GM23338 (cell line): ENCODE measurements at regions not wholly inside any gene's neighbourhood (a gene's known extent, or its start where the extent isn't known, plus 50 kb on each side); places are given as distances from the start of the nearest gene placed in this dataset.

Source experiments
- ATAC-seq: fragments of 200-7000 bp; cut with Tn5 transposase; 3 replicates; pipeline ENCODE4 v1.9.1; 2020
- DNase-seq: peaks from one replicate; pipeline ENCODE4 v3.0.0-alpha.2; 2015; ENCODE audit warnings: low spot score
- H2AFZ ChIP-seq: fragments of 200-600 bp; sonication (generic); 2 replicates; pipeline ENCODE4 v1.8.0; 2016; ENCODE audit warnings: antibody characterized with exemption, mild to moderate bottlenecking, moderate library complexity
- H3F3A ChIP-seq: fragments of 200-600 bp; sonication (generic); replicated peaks from 2 replicates; pipeline ENCODE4 v1.8.0; 2017; ENCODE audit warnings: antibody characterized with exemption, mixed run types, low read depth
- H3K27ac ChIP-seq: fragments of 200-600 bp; sonication (generic); 2 replicates; pipeline ENCODE4 v1.6.1; 2016; ENCODE audit warnings: low read depth
- H3K27me3 ChIP-seq: fragments of 200-600 bp; sonication (generic); 2 replicates; pipeline ENCODE4 v1.8.0; 2016; ENCODE audit warnings: mild to moderate bottlenecking, mixed run types, moderate library complexity; ENCODE audit not compliant: insufficient read depth
- H3K36me3 ChIP-seq: fragments of 200-600 bp; sonication (generic); 2 replicates; pipeline ENCODE4 v1.8.0; 2016; ENCODE audit warnings: mild to moderate bottlenecking; ENCODE audit not compliant: insufficient read depth
- H3K4me1 ChIP-seq: fragments of 200-600 bp; sonication (generic); 2 replicates; pipeline ENCODE4 v1.8.0; 2016; ENCODE audit warnings: mild to moderate bottlenecking, moderate library complexity; ENCODE audit not compliant: insufficient read depth
- H3K4me2 ChIP-seq: fragments of 200-600 bp; sonication (generic); 2 replicates; pipeline ENCODE4 v1.7.1; 2017; ENCODE audit warnings: mixed run types
- H3K4me3 ChIP-seq: fragments of 200-600 bp; sonication (generic); 2 replicates; pipeline ENCODE4 v1.6.1; 2016; ENCODE audit warnings: mixed run types
- H3K79me2 ChIP-seq: fragments of 200-600 bp; sonication (generic); replicated peaks from 2 replicates; pipeline ENCODE4 v1.8.0; 2017; ENCODE audit warnings: mild to moderate bottlenecking; ENCODE audit not compliant: insufficient read depth
- H3K9me2 ChIP-seq: fragments of 200-600 bp; sonication (generic); 2 replicates; pipeline ENCODE4 v1.8.0; 2017; ENCODE audit not compliant: insufficient read depth
- H4K20me1 ChIP-seq: fragments of 200-600 bp; sonication (generic); replicated peaks from 2 replicates; pipeline ENCODE4 v1.8.0; 2017; ENCODE audit warnings: mild to moderate bottlenecking; ENCODE audit not compliant: insufficient read depth
- H3K27ac Mint-ChIP-seq: 2 replicates; pipeline ENCODE4 v1.8.0; 2020; ENCODE audit warnings: inconsistent platforms, mild to moderate bottlenecking, moderate library complexity, mixed read lengths
- H3K27me3 Mint-ChIP-seq: 3 replicates; pipeline ENCODE4 v1.8.0; 2022; ENCODE audit warnings: low read depth, mild to moderate bottlenecking, moderate library complexity, mixed read lengths, inconsistent platforms; ENCODE audit not compliant: insufficient read depth, poor library complexity
- H3K36me3 Mint-ChIP-seq: 3 replicates; pipeline ENCODE4 v1.8.0; 2021; ENCODE audit warnings: low read depth, mild to moderate bottlenecking, inconsistent platforms, moderate library complexity, mixed read lengths
- H3K4me1 Mint-ChIP-seq: 3 replicates; pipeline ENCODE4 v1.8.0; 2020; ENCODE audit warnings: mild to moderate bottlenecking, inconsistent platforms, mixed read lengths
- H3K4me3 Mint-ChIP-seq: 3 replicates; pipeline ENCODE4 v1.8.0; 2021; ENCODE audit warnings: moderate library complexity, mild to moderate bottlenecking, inconsistent platforms, mixed read lengths
- H3K9me3 Mint-ChIP-seq: 3 replicates; pipeline ENCODE4 v1.8.0; 2020; ENCODE audit warnings: moderate library complexity, mild to moderate bottlenecking, inconsistent platforms, mixed read lengths
- CREB1 ChIP-seq: fragments of 250-450 bp; sonication (Bioruptor Pico); IDR thresholded peaks from 2 replicates; pipeline ENCODE4 v1.5.0; 2020; ENCODE audit warnings: low read depth, mild to moderate bottlenecking, moderate library complexity
- EZH2 ChIP-seq: fragments of 200-600 bp; sonication (generic); IDR thresholded peaks from one replicate; pipeline ENCODE4 v1.8.0; 2017; ENCODE audit warnings: antibody characterized with exemption, mild to moderate bottlenecking, low read depth; ENCODE audit not compliant: unreplicated experiment
- JUNB ChIP-seq: IDR thresholded peaks from one replicate; pipeline ENCODE4 v1.6.1; 2016; ENCODE audit warnings: antibody characterized with exemption; ENCODE audit not compliant: unreplicated experiment
- NANOG ChIP-seq: IDR thresholded peaks from 2 replicates; pipeline ENCODE4 v1.6.1; 2016; ENCODE audit warnings: antibody characterized with exemption, borderline replicate concordance
- POLR2AphosphoS5 ChIP-seq: IDR thresholded peaks from 2 replicates; pipeline ENCODE4 v1.6.1; 2016; ENCODE audit warnings: antibody characterized with exemption, low read depth
- STAT1 ChIP-seq: IDR thresholded peaks from one replicate; pipeline ENCODE4 v1.6.1; 2016; ENCODE audit warnings: antibody characterized with exemption; ENCODE audit not compliant: unreplicated experiment
- ZNF114 ChIP-seq: fragments of 250-450 bp; sonication (Bioruptor Pico); IDR thresholded peaks from 2 replicates; pipeline ENCODE4 v1.5.0; 2020; ENCODE audit warnings: mild to moderate bottlenecking, moderate library complexity
- ZNF331 ChIP-seq: fragments of 250-450 bp; sonication (Bioruptor Pico); IDR thresholded peaks from 2 replicates; pipeline ENCODE4 v1.5.0; 2020; ENCODE audit warnings: low read depth, mild to moderate bottlenecking, moderate library complexity
- TF ChIP-seq, protein P1 (sequence below): IDR thresholded peaks from 2 replicates; pipeline ENCODE4 v1.6.1; 2016; ENCODE audit warnings: antibody characterized with exemption
- TF ChIP-seq, protein P2 (sequence below): IDR thresholded peaks from one replicate; pipeline ENCODE4 v1.6.1; 2018; ENCODE audit warnings: antibody characterized with exemption; ENCODE audit not compliant: unreplicated experiment
- TF ChIP-seq, protein P3 (sequence below): fragments of 250-450 bp; sonication (Bioruptor Pico); IDR thresholded peaks from 2 replicates; pipeline ENCODE4 v1.5.0; 2020; ENCODE audit warnings: mild to moderate bottlenecking, moderate library complexity

DNA sequence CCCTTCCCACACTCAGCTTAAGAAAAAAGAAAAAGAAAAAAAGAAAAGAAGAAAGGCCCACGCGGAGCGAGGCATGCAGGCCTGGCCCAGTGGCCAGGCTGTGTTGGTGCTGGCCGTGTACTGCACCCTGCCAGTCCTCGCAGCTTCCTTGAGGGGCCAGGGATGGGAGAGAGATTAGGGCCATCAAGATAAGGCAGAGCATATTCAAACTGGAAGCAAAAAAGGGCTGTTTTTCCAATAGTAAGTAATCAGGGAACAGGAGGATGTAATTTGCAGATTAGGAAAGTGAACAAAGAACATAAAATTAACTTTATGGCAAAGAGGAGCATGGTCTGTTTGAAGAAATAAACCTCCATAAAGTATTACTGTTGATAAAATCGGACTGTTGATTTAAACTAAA is 319.6 kb upstream of the CLINT1 start (continued):
- no peak for TF ChIP-seq ZNF331 (CRISPR knock-in tag)
- TF ChIP-seq STAT1: no peak
- TF ChIP-seq, protein P1, sequence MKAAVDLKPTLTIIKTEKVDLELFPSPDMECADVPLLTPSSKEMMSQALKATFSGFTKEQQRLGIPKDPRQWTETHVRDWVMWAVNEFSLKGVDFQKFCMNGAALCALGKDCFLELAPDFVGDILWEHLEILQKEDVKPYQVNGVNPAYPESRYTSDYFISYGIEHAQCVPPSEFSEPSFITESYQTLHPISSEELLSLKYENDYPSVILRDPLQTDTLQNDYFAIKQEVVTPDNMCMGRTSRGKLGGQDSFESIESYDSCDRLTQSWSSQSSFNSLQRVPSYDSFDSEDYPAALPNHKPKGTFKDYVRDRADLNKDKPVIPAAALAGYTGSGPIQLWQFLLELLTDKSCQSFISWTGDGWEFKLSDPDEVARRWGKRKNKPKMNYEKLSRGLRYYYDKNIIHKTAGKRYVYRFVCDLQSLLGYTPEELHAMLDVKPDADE: no peak

DNA sequence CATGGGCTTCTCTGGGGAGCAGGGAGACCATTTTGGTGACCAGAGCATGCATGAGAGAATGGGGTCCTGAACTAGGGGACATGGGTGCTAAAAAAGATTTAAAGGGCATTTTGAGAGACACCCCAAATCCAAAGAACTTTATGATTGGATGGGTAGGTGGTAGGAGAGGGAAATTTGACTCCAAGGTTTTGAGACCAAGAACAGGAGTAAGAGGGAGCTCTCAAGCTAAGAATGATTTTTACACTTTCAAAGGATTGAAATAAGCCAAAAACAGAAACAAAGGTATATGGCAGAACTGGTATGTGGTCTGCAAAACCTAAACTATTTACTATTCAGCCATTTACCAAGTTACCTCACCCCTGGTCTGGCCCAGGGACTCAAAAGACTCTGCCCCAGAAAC is 318.2 kb upstream of the CLINT1 start:
- Histone ChIP-seq H3K9me2 (no peaks in the 10 kb centered on the region), H3K4me2 (no peak overlapping the region), H3K4me3 (no peak overlapping the region), H4K20me1 (no peaks in the 10 kb centered on the region), H2AFZ (no peak overlapping the region), H3F3A (no peaks in the 10 kb centered on the region), H3K79me2 (no peaks in the 10 kb centered on the region), H3K4me1 (0 out of 2 replicates have a peak, but pooled peaks cover 6% of the 10 kb centered on the region), H3K27me3 (no peaks in the 10 kb centered on the region), H3K36me3 (no peaks in the 10 kb centered on the region), H3K27ac (no peak overlapping the region)
- TF ChIP-seq JUNB (no peak), ZNF114 (CRISPR knock-in tag) (no peak), NANOG (no peak), POLR2AphosphoS5 (no peak), EZH2 (no peak), CREB1 (CRISPR knock-in tag) (no peak), STAT1 (no peak)
- TF ChIP-seq, protein P2, sequence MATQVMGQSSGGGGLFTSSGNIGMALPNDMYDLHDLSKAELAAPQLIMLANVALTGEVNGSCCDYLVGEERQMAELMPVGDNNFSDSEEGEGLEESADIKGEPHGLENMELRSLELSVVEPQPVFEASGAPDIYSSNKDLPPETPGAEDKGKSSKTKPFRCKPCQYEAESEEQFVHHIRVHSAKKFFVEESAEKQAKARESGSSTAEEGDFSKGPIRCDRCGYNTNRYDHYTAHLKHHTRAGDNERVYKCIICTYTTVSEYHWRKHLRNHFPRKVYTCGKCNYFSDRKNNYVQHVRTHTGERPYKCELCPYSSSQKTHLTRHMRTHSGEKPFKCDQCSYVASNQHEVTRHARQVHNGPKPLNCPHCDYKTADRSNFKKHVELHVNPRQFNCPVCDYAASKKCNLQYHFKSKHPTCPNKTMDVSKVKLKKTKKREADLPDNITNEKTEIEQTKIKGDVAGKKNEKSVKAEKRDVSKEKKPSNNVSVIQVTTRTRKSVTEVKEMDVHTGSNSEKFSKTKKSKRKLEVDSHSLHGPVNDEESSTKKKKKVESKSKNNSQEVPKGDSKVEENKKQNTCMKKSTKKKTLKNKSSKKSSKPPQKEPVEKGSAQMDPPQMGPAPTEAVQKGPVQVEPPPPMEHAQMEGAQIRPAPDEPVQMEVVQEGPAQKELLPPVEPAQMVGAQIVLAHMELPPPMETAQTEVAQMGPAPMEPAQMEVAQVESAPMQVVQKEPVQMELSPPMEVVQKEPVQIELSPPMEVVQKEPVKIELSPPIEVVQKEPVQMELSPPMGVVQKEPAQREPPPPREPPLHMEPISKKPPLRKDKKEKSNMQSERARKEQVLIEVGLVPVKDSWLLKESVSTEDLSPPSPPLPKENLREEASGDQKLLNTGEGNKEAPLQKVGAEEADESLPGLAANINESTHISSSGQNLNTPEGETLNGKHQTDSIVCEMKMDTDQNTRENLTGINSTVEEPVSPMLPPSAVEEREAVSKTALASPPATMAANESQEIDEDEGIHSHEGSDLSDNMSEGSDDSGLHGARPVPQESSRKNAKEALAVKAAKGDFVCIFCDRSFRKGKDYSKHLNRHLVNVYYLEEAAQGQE: no peak
- TF ChIP-seq, protein P3, sequence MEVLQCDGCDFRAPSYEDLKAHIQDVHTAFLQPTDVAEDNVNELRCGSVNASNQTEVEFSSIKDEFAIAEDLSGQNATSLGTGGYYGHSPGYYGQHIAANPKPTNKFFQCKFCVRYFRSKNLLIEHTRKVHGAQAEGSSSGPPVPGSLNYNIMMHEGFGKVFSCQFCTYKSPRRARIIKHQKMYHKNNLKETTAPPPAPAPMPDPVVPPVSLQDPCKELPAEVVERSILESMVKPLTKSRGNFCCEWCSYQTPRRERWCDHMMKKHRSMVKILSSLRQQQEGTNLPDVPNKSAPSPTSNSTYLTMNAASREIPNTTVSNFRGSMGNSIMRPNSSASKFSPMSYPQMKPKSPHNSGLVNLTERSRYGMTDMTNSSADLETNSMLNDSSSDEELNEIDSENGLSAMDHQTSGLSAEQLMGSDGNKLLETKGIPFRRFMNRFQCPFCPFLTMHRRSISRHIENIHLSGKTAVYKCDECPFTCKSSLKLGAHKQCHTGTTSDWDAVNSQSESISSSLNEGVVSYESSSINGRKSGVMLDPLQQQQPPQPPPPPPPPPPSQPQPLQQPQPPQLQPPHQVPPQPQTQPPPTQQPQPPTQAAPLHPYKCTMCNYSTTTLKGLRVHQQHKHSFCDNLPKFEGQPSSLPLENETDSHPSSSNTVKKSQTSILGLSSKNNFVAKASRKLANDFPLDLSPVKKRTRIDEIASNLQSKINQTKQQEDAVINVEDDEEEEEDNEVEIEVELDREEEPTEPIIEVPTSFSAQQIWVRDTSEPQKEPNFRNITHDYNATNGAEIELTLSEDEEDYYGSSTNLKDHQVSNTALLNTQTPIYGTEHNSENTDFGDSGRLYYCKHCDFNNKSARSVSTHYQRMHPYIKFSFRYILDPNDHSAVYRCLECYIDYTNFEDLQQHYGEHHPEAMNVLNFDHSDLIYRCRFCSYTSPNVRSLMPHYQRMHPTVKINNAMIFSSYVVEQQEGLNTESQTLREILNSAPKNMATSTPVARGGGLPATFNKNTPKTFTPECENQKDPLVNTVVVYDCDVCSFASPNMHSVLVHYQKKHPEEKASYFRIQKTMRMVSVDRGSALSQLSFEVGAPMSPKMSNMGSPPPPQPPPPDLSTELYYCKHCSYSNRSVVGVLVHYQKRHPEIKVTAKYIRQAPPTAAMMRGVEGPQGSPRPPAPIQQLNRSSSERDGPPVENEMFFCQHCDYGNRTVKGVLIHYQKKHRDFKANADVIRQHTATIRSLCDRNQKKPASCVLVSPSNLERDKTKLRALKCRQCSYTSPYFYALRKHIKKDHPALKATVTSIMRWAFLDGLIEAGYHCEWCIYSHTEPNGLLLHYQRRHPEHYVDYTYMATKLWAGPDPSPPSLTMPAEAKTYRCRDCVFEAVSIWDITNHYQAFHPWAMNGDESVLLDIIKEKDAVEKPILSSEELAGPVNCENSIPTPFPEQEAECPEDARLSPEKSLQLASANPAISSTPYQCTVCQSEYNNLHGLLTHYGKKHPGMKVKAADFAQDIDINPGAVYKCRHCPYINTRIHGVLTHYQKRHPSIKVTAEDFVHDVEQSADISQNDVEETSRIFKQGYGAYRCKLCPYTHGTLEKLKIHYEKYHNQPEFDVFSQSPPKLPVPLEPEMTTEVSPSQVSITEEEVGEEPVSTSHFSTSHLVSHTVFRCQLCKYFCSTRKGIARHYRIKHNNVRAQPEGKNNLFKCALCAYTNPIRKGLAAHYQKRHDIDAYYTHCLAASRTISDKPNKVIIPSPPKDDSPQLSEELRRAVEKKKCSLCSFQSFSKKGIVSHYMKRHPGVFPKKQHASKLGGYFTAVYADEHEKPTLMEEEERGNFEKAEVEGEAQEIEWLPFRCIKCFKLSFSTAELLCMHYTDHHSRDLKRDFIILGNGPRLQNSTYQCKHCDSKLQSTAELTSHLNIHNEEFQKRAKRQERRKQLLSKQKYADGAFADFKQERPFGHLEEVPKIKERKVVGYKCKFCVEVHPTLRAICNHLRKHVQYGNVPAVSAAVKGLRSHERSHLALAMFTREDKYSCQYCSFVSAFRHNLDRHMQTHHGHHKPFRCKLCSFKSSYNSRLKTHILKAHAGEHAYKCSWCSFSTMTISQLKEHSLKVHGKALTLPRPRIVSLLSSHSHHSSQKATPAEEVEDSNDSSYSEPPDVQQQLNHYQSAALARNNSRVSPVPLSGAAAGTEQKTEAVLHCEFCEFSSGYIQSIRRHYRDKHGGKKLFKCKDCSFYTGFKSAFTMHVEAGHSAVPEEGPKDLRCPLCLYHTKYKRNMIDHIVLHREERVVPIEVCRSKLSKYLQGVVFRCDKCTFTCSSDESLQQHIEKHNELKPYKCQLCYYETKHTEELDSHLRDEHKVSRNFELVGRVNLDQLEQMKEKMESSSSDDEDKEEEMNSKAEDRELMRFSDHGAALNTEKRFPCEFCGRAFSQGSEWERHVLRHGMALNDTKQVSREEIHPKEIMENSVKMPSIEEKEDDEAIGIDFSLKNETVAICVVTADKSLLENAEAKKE (CRISPR knock-in tag): no peak
- TF ChIP-seq, protein P1: no peak
- H3K9me3 Mint-ChIP-seq: no peaks in the 10 kb centered on the region
- DNase-seq (no peak), ATAC-seq (no peak)
- no peak overlapping the region for H3K4me3 Mint-ChIP-seq
- peaks cover 15% of the 10 kb centered on the region; the same call in 2 of the 3 replicates for H3K4me1 Mint-ChIP-seq
- H3K36me3 Mint-ChIP-seq: no peaks in the 10 kb centered on the region
- peaks cover 6% of the 10 kb centered on the region for H3K27me3 Mint-ChIP-seq
- no peak overlapping the region for H3K27ac Mint-ChIP-seq
